COLO829 (cell line): ENCODE measurements at regions not wholly inside any gene's neighbourhood (a gene's known extent, or its start where the extent isn't known, plus 50 kb on each side); places are given as distances from the start of the nearest gene placed in this dataset.

Experiments used
- DNase-seq: peaks from one replicate; pipeline ENCODE4 v3.0.0; 2012; ENCODE audit warnings: low spot score

GRCh38 chr18:76771192-76771799 is 51.1 kb upstream of the ZNF236 start:
- peak; percentile 83 for DNase-seq

- no peak for DNase-seq
Measured at GRCh38 chr18:76767954-76768353, 54.4 kb upstream of the ZNF236 start.

GRCh38 chr18:76766429-76766828 is 55.9 kb upstream of the ZNF236 start:
- DNase-seq, result no peak

GRCh38 chr18:76765649-76766048 is 56.7 kb upstream of the ZNF236 start:
- DNase-seq, result no peak

- no peak for DNase-seq
Measured at GRCh38 chr18:76764291-76764901, 58.0 kb upstream of the ZNF236 start.

- no peak for DNase-seq
Measured at GRCh38 chr18:76759056-76759455, 63.3 kb upstream of the ZNF236 start.

- no peak for DNase-seq
Measured at GRCh38 chr18:76757925-76758324, 64.4 kb upstream of the ZNF236 start.

- no peak for DNase-seq
Measured at GRCh38 chr18:76757335-76757734, 65.0 kb upstream of the ZNF236 start.

- no peak for DNase-seq
Measured at GRCh38 chr18:76756531-76757253, 65.7 kb upstream of the ZNF236 start.

- no peak for DNase-seq
Measured at GRCh38 chr18:76754351-76754750, 68.0 kb upstream of the ZNF236 start.

- no peak for DNase-seq
Measured at GRCh38 chr18:76752400-76752799, 70.0 kb upstream of the ZNF236 start.

- no peak for DNase-seq
Measured at GRCh38 chr18:76750917-76751890, 71.2 kb upstream of the ZNF236 start.

- DNase-seq, result no peak
Measured at GRCh38 chr18:76750269-76750668, 72.1 kb upstream of the ZNF236 start.

- DNase-seq, result no peak
Measured at GRCh38 chr18:76747676-76748075, 74.7 kb upstream of the ZNF236 start.

GRCh38 chr18:76741346-76741745 is 81.0 kb upstream of the ZNF236 start:
- DNase-seq, result no peak

- DNase-seq, result no peak
Measured at GRCh38 chr18:76736309-76736708, 86.0 kb upstream of the ZNF236 start.

- DNase-seq, result no peak
Measured at GRCh38 chr18:76730901-76731300, 91.5 kb upstream of the ZNF236 start.

- DNase-seq, result no peak
Measured at GRCh38 chr18:76727589-76727988, 94.8 kb upstream of the ZNF236 start.

- DNase-seq, result no peak
Measured at GRCh38 chr18:76725445-76725844, 96.9 kb upstream of the ZNF236 start.

GRCh38 chr18:76722224-76723061 is 99.9 kb upstream of the ZNF236 start:
- DNase-seq, result no peak

- no peak for DNase-seq
Measured at GRCh38 chr18:76721207-76721996, 101.0 kb upstream of the ZNF236 start.
